Vagina (tissue), 2 donors: ENCODE measurements at regions not wholly inside any gene's neighbourhood (a gene's known extent, or its start where the extent isn't known, plus 50 kb on each side); places are given as distances from the start of the nearest gene placed in this dataset.

Experiments
- CTCF ChIP-seq, 3 experiments: fragments of 450-650 bp in 2 of 3; fragments of 200-600 bp in 1 of 3; sonication (generic) in 1 of 3; IDR thresholded peaks; one replicate each; pipeline ENCODE4 v1.5.1; 2017 to 2019; ENCODE audit warnings: antibody characterized with exemption in 3 of 3, mild to moderate bottlenecking in 2 of 3, moderate library complexity in 2 of 3
- POLR2A ChIP-seq, 2 donors: fragments of 450-650 bp; IDR thresholded peaks; one replicate each; pipeline ENCODE4 v1.6.1; 2017; ENCODE audit warnings: antibody characterized with exemption in 2 of 2, mild to moderate bottlenecking in 2 of 2, moderate library complexity in 2 of 2
- POLR2AphosphoS5 ChIP-seq, 2 donors: sonication (generic); formaldehyde crosslinking; IDR thresholded peaks; one replicate each; pipeline ENCODE4 v1.9.0; 2017; ENCODE audit warnings: antibody characterized with exemption in 2 of 2, mild to moderate bottlenecking in 2 of 2, low read depth in 1 of 2; ENCODE audit not compliant: insufficient read depth in 1 of 2

GRCh38 chr5:170439223-170439943 lies 50.2 kb upstream of the KCNMB1 start:
- TF ChIP-seq CTCF (IDR thresholded peaks at IDR 0.05): no peak
- no peak for TF ChIP-seq POLR2A (IDR thresholded peaks at IDR 0.05)
- TF ChIP-seq POLR2AphosphoS5 (IDR thresholded peaks at IDR 0.05; ENCODE audit: insufficient read depth in 1 of 2, low read depth in 1 of 2): no peak
